GM19240 (cell line): ENCODE measurements at regions not wholly inside any gene's neighbourhood (a gene's known extent, or its start where the extent isn't known, plus 50 kb on each side); places are given as distances from the start of the nearest gene placed in this dataset.

Experiments used
- DNase-seq: peaks from one replicate; pipeline ENCODE4 v3.0.0; 2011; ENCODE audit warnings: low spot score; ENCODE audit not compliant: insufficient read length

- no peak for DNase-seq
Observed at GRCh38 chr2:144161061-144161460, 358.9 kb downstream of the ZEB2 start.

GRCh38 chr2:144159240-144159639 is 360.7 kb downstream of the ZEB2 start:
- DNase-seq: no peak

- no peak for DNase-seq
Observed at GRCh38 chr2:144158096-144158495, 361.8 kb downstream of the ZEB2 start.

- DNase-seq: no peak
Observed at GRCh38 chr2:144156736-144157640, 362.9 kb downstream of the ZEB2 start.

GRCh38 chr2:144154205-144154604 is 365.7 kb downstream of the ZEB2 start:
- no peak for DNase-seq

GRCh38 chr2:144152817-144153271 is 367.1 kb downstream of the ZEB2 start:
- DNase-seq: no peak

- no peak for DNase-seq
Observed at GRCh38 chr2:144151851-144152250, 368.1 kb downstream of the ZEB2 start.

- DNase-seq: no peak
Observed at GRCh38 chr2:144151405-144151804, 368.5 kb downstream of the ZEB2 start.

- DNase-seq: no peak
Observed at GRCh38 chr2:144147356-144147755, 372.6 kb downstream of the ZEB2 start.

GRCh38 chr2:144146876-144147275 is 373.0 kb downstream of the ZEB2 start:
- DNase-seq: no peak

- DNase-seq: no peak
Observed at GRCh38 chr2:144146076-144146475, 373.8 kb downstream of the ZEB2 start.

- DNase-seq: no peak
Observed at GRCh38 chr2:144143294-144144151, 376.4 kb downstream of the ZEB2 start.

GRCh38 chr2:144140891-144141290 is 379.0 kb downstream of the ZEB2 start:
- DNase-seq: no peak

GRCh38 chr2:144137705-144138428 is 382.1 kb downstream of the ZEB2 start:
- no peak for DNase-seq

- DNase-seq: no peak
Observed at GRCh38 chr2:144137272-144137671, 382.6 kb downstream of the ZEB2 start.

GRCh38 chr2:144136297-144137010 is 383.5 kb downstream of the ZEB2 start:
- no peak for DNase-seq

- no peak for DNase-seq
Observed at GRCh38 chr2:144133936-144134665, 385.8 kb downstream of the ZEB2 start.

GRCh38 chr2:144132357-144132756 is 387.6 kb downstream of the ZEB2 start:
- DNase-seq: no peak

- DNase-seq: no peak
Observed at GRCh38 chr2:144131042-144131441, 388.9 kb downstream of the ZEB2 start.

GRCh38 chr2:144130551-144130950 is 389.4 kb downstream of the ZEB2 start:
- no peak for DNase-seq
